ENCODE measurements at regions not wholly inside any gene's neighbourhood (a gene's known extent, or its start where the extent isn't known, plus 50 kb on each side); places are given as distances from the start of the nearest gene placed in this dataset.
"Not testable (repeated sequence)": the region's sequence is repeated elsewhere in the genome, so short reads cannot be mapped to it uniquely, and the experiment has no call there.

DNA sequence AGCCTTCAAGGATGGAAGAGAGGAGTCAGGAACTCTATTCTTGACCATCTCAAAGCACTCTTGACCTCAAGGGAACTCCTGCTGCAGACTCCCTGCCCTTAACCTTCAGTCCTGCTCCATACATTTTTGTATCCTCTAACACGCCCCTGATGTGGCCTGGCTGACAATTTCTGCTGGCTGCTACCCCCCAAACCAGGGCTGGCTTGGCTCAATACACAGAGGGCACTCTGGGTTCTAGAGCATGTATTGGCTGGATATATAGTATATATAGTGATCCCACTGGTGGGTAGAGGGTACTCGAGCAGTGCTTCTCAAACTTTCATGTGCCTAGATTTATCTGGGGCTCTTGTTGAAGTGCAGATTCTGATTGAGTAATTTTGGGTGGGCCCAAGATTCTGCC is 101.9 kb downstream of the SMIM20 start:
- ATAC-seq, result no peak
- no peak for TF ChIP-seq ZFP3 (CRISPR knock-in tag; IDR thresholded peaks at IDR 0.05)
- TF ChIP-seq GLIS3 (CRISPR knock-in tag; IDR thresholded peaks at IDR 0.05), result no peak
- TF ChIP-seq TOX (CRISPR knock-in tag; IDR thresholded peaks at IDR 0.05; ENCODE audit: borderline replicate concordance), result no peak
- TF ChIP-seq, protein P1, sequence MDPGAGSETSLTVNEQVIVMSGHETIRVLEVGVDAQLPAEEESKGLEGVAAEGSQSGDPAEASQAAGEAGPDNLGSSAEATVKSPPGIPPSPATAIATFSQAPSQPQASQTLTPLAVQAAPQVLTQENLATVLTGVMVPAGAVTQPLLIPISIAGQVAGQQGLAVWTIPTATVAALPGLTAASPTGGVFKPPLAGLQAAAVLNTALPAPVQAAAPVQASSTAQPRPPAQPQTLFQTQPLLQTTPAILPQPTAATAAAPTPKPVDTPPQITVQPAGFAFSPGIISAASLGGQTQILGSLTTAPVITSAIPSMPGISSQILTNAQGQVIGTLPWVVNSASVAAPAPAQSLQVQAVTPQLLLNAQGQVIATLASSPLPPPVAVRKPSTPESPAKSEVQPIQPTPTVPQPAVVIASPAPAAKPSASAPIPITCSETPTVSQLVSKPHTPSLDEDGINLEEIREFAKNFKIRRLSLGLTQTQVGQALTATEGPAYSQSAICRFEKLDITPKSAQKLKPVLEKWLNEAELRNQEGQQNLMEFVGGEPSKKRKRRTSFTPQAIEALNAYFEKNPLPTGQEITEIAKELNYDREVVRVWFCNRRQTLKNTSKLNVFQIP (CRISPR knock-in tag; IDR thresholded peaks at IDR 0.05; ENCODE audit: borderline replicate concordance, low read depth), result no peak
- no peak for TF ChIP-seq TCF4 (CRISPR knock-in tag; IDR thresholded peaks at IDR 0.05; ENCODE audit: borderline replicate concordance)
- TF ChIP-seq, protein P2, sequence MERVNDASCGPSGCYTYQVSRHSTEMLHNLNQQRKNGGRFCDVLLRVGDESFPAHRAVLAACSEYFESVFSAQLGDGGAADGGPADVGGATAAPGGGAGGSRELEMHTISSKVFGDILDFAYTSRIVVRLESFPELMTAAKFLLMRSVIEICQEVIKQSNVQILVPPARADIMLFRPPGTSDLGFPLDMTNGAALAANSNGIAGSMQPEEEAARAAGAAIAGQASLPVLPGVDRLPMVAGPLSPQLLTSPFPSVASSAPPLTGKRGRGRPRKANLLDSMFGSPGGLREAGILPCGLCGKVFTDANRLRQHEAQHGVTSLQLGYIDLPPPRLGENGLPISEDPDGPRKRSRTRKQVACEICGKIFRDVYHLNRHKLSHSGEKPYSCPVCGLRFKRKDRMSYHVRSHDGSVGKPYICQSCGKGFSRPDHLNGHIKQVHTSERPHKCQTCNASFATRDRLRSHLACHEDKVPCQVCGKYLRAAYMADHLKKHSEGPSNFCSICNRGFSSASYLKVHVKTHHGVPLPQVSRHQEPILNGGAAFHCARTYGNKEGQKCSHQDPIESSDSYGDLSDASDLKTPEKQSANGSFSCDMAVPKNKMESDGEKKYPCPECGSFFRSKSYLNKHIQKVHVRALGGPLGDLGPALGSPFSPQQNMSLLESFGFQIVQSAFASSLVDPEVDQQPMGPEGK (CRISPR knock-in tag; IDR thresholded peaks at IDR 0.05; ENCODE audit: borderline replicate concordance), result no peak
- no peak for TF ChIP-seq SNAI2 (CRISPR knock-in tag; IDR thresholded peaks at IDR 0.05)
- TF ChIP-seq OSR1 (CRISPR knock-in tag; IDR thresholded peaks at IDR 0.05), result no peak
- no peak for TF ChIP-seq BACH2 (CRISPR knock-in tag; IDR thresholded peaks at IDR 0.05; ENCODE audit: borderline replicate concordance)
- TF ChIP-seq ESRRG (CRISPR knock-in tag; IDR thresholded peaks at IDR 0.05), result no peak
- TF ChIP-seq ISL1 (CRISPR knock-in tag; IDR thresholded peaks at IDR 0.05), result no peak
- no peak for TF ChIP-seq ZNF8 (CRISPR knock-in tag; IDR thresholded peaks at IDR 0.05)
- no peak for TF ChIP-seq ZNF565 (CRISPR knock-in tag; conservative IDR thresholded peaks at IDR 0.05; ENCODE audit: low read depth)
- TF ChIP-seq RARB (CRISPR knock-in tag; IDR thresholded peaks at IDR 0.05), result no peak
- no peak for TF ChIP-seq ARNTL (CRISPR knock-in tag; IDR thresholded peaks at IDR 0.05; ENCODE audit: borderline replicate concordance, low read depth)
- TF ChIP-seq CSDC2 (CRISPR knock-in tag; IDR thresholded peaks at IDR 0.05), result no peak

DNA sequence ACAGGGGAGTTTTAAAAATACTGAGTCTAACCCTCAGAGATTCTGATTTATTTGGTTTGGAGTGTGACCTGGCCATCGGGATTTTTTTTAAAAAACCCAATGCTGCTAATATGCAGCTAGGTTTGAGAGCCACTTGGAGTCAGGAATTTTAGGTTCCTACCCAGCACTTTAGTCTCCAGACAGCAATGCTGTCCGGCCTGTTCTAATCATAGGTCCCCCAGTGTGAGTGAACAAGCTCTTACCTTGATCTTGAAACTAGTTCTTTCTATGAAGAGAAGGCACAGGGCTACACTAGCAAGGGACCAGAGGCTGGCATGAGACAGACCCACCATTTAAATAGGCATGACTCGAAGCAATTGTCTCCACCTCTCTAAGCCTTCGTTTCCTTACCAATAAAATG is 103.5 kb downstream of the SMIM20 start:
- TF ChIP-seq, protein P2 (CRISPR knock-in tag; IDR thresholded peaks at IDR 0.05; ENCODE audit: borderline replicate concordance), result no peak
- TF ChIP-seq ISL1 (CRISPR knock-in tag; IDR thresholded peaks at IDR 0.05) (no peak), ZNF565 (CRISPR knock-in tag; conservative IDR thresholded peaks at IDR 0.05; ENCODE audit: low read depth) (no peak), GLIS3 (CRISPR knock-in tag; IDR thresholded peaks at IDR 0.05) (no peak), OSR1 (CRISPR knock-in tag; IDR thresholded peaks at IDR 0.05) (no peak), ZC3H10 (CRISPR knock-in tag; IDR thresholded peaks at IDR 0.05) (no peak), PPARA (CRISPR knock-in tag; IDR thresholded peaks at IDR 0.05; ENCODE audit: borderline replicate concordance) (no peak), CSDC2 (CRISPR knock-in tag; IDR thresholded peaks at IDR 0.05) (no peak)
- TF ChIP-seq, protein P3, sequence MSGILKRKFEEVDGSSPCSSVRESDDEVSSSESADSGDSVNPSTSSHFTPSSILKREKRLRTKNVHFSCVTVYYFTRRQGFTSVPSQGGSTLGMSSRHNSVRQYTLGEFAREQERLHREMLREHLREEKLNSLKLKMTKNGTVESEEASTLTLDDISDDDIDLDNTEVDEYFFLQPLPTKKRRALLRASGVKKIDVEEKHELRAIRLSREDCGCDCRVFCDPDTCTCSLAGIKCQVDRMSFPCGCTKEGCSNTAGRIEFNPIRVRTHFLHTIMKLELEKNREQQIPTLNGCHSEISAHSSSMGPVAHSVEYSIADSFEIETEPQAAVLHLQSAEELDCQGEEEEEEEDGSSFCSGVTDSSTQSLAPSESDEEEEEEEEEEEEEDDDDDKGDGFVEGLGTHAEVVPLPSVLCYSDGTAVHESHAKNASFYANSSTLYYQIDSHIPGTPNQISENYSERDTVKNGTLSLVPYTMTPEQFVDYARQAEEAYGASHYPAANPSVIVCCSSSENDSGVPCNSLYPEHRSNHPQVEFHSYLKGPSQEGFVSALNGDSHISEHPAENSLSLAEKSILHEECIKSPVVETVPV (CRISPR knock-in tag; IDR thresholded peaks at IDR 0.05), result no peak
- TF ChIP-seq, protein P4, sequence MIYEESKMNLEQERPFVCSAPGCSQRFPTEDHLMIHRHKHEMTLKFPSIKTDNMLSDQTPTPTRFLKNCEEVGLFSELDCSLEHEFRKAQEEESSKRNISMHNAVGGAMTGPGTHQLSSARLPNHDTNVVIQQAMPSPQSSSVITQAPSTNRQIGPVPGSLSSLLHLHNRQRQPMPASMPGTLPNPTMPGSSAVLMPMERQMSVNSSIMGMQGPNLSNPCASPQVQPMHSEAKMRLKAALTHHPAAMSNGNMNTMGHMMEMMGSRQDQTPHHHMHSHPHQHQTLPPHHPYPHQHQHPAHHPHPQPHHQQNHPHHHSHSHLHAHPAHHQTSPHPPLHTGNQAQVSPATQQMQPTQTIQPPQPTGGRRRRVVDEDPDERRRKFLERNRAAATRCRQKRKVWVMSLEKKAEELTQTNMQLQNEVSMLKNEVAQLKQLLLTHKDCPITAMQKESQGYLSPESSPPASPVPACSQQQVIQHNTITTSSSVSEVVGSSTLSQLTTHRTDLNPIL (CRISPR knock-in tag; IDR thresholded peaks at IDR 0.05; ENCODE audit: low read depth), result no peak
- no peak for ATAC-seq

DNA sequence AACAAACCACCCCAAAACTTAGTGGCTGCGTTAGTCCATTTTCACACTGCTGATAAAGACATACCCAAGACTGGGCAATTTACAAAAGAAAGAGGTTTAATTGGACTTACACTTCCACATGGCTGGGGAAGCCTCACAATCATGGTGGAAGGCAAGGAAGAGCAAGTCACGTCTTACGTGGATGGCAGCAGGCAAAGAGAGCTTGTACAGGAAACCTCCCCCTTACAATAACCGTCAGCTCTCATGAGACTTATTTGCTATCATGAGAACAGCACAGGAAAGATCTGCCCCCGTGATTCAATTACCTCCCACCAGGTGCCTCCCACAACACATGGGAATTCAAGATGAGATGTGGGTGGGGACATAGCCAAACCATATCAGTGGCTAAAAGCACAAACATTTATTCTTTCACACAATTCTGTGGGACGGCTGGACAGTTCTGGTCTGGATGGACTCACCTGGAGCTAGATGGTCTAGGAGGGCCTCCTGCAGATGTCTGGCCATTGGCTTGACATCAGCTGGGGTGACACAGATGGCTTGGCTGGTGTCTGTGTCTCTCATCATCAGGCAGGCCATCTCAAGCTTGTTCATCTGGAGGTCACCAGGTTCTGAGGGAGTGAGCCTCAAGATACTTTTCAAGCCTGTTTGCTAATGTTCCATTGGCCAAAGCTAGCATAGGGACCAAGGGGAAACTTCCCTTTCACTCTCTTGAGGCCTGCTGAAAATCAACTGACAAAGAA is 104.1 kb downstream of the SMIM20 start:
- ATAC-seq, result not testable (repeated sequence)
